HCT116 (cell line): ENCODE measurements at regions not wholly inside any gene's neighbourhood (a gene's known extent, or its start where the extent isn't known, plus 50 kb on each side); places are given as distances from the start of the nearest gene placed in this dataset.
A peak's percentile ranks its signal among the peaks of the same experiment; 100 is the strongest.

Source experiments
- ATAC-seq: fragments of 200-7000 bp; cut with Tn5 transposase; 2 replicates; pipeline ENCODE4 v1.9.1; 2020; ENCODE audit warnings: mild to moderate bottlenecking, moderate library complexity
- BruUV-seq: library from RNA; stranded (reverse); fragments of 400-500 nt; replicated peaks from 2 replicates; lab custom pipeline; 2021; lab: Mats Ljungman, UMichigan
- CTCF ChIA-PET: fragments of 300-600 bp; sonication (Branson Sonifier 250); formaldehyde crosslinking; loops from one replicate; lab custom pipeline; 2021; ENCODE audit warnings: antibody characterized with exemption; lab: Charles Lee
- POLR2A ChIA-PET: fragments of 300-600, 350-600 bp; sonication (Branson Sonifier 250); formaldehyde crosslinking; loops from one replicate; lab custom pipeline; 2021; ENCODE audit warnings: antibody characterized with exemption; lab: Charles Lee
- RAD21 ChIA-PET, 2 experiments: fragments of 300-600 bp; sonication (Branson Sonifier 250); formaldehyde crosslinking; loops; one replicate each; lab custom pipeline; 2023; ENCODE audit warnings: low total read pairs in 2 of 2; ENCODE audit not compliant: uncharacterized antibody in 2 of 2, unreplicated experiment in 2 of 2, low non-redundant PET in 1 of 2; lab: Charles Lee
- DNase-seq: peaks from one replicate; pipeline ENCODE4 v3.0.0-alpha.2; 2010; ENCODE audit warnings: low read depth, low spot score
- H2AFZ ChIP-seq: fragments of 200-600 bp; shearing (Covaris generic), sonication (generic); 2 replicates; pipeline ENCODE4 v1.6.1; 2017; ENCODE audit warnings: low read depth, mixed run types, mixed read lengths, antibody characterized with exemption, low read length; ENCODE audit not compliant: poor library complexity, severe bottlenecking
- H3K27ac ChIP-seq: 2 replicates; pipeline ENCODE4 v1.5.1; 2012; ENCODE audit warnings: low read depth, low read length
- H3K27me3 ChIP-seq: fragments of 200-600 bp; sonication (generic); 2 replicates; pipeline ENCODE4 v1.6.1; 2016; ENCODE audit warnings: mixed run types, low read length, mixed read lengths; ENCODE audit not compliant: insufficient read depth
- H3K36me3 ChIP-seq, 2 experiments: fragments of 200-500 bp in 1 of 2; fragments of 200-600 bp in 1 of 2; sonication (Bioruptor generic) in 1 of 2; sonication (generic) in 1 of 2; 2 replicates each; pipeline versions ENCODE4 v1.5.1 to v1.6.1; 2014 to 2016; ENCODE audit warnings: low read length in 2 of 2, inconsistent platforms in 1 of 2, mixed read lengths in 1 of 2, mixed run types in 1 of 2; ENCODE audit not compliant: insufficient read depth in 2 of 2, control insufficient read depth in 1 of 2
- H3K4me1 ChIP-seq, 2 experiments: fragments of 200-600 bp in 1 of 2; sonication (generic) in 1 of 2; 2 replicates each; pipeline versions ENCODE4 v1.5.1 to v1.6.1; 2012 to 2017; ENCODE audit warnings: low read length in 2 of 2, inconsistent platforms in 1 of 2, mild to moderate bottlenecking in 1 of 2, mixed read lengths in 1 of 2, mixed run types in 1 of 2, moderate library complexity in 1 of 2; ENCODE audit not compliant: insufficient read depth in 2 of 2, control insufficient read depth in 1 of 2
- H3K4me2 ChIP-seq: fragments of 200-600 bp; sonication (generic); 2 replicates; pipeline ENCODE4 v1.6.1; 2017; ENCODE audit warnings: mixed run types, low read length, mixed read lengths
- H3K4me3 ChIP-seq, 2 experiments: fragments of 200-600 bp in 1 of 2; sonication (generic) in 1 of 2; replicated peaks in 1 of 2; 2 replicates each; pipeline ENCODE4 v1.5.1; 2011 to 2016; ENCODE audit warnings: low read length in 2 of 2, control low read depth in 1 of 2, low read depth in 1 of 2, mild to moderate bottlenecking in 1 of 2, mixed read lengths in 1 of 2, mixed run types in 1 of 2
- H3K79me2 ChIP-seq: fragments of 200-600 bp; sonication (generic); 2 replicates; pipeline ENCODE4 v1.6.1; 2017; ENCODE audit warnings: mild to moderate bottlenecking, mixed run types, low read length, moderate library complexity, mixed read lengths; ENCODE audit not compliant: insufficient read depth
- H3K9ac ChIP-seq: fragments of 200-600 bp; sonication (generic); 2 replicates; pipeline ENCODE4 v1.6.1; 2016; ENCODE audit warnings: low read length, mixed read lengths
- H3K9me2 ChIP-seq: fragments of 200-600 bp; sonication (generic), shearing (Covaris generic); 2 replicates; pipeline ENCODE4 v1.6.1; 2017; ENCODE audit warnings: mixed run types, mild to moderate bottlenecking, moderate library complexity; ENCODE audit not compliant: insufficient read depth
- H3K9me3 ChIP-seq, 2 experiments: fragments of 200-500 bp in 1 of 2; fragments of 200-600 bp in 1 of 2; sonication (Bioruptor generic) in 1 of 2; sonication (generic) in 1 of 2; 2 replicates each; pipeline ENCODE4 v1.6.1; 2014 to 2017; ENCODE audit warnings: low read length in 2 of 2, mixed read lengths in 2 of 2, inconsistent platforms in 1 of 2, low read depth in 1 of 2, mild to moderate bottlenecking in 1 of 2, mixed run types in 1 of 2, moderate library complexity in 1 of 2; ENCODE audit not compliant: control insufficient read depth in 1 of 2, insufficient read depth in 1 of 2
- H4K20me1 ChIP-seq: fragments of 200-600 bp; sonication (generic), shearing (Covaris generic); 2 replicates; pipeline ENCODE4 v1.6.1; 2017; ENCODE audit warnings: mixed run types, mild to moderate bottlenecking, moderate library complexity; ENCODE audit not compliant: insufficient read depth
- ATF3 ChIP-seq: IDR thresholded peaks from 2 replicates; pipeline ENCODE4 v1.6.1; 2012
- CBX3 ChIP-seq: IDR thresholded peaks from 2 replicates; pipeline ENCODE4 v1.6.1; 2012; ENCODE audit warnings: low read depth
- EZH2phosphoT487 ChIP-seq: fragments of 200-600 bp; IDR thresholded peaks from 2 replicates; pipeline ENCODE4 v1.6.1; 2018; ENCODE audit warnings: antibody characterized with exemption, borderline replicate concordance
- MAX ChIP-seq: IDR thresholded peaks from 2 replicates; pipeline ENCODE4 v1.6.1; 2012
- REST ChIP-seq: IDR thresholded peaks from 2 replicates; pipeline ENCODE4 v1.6.1; 2012; ENCODE audit warnings: low read depth
- SP1 ChIP-seq: IDR thresholded peaks from 2 replicates; pipeline ENCODE4 v1.6.1; 2012; ENCODE audit warnings: low read depth
- ZFX ChIP-seq: fragments of 450-650 bp; IDR thresholded peaks from 2 replicates; pipeline ENCODE4 v1.6.1; 2017
- intact Hi-C: fragments of 100-400 bp; cut with micrococcal nuclease; formaldehyde crosslinking; loops from 2 replicates; pipeline ENCODE4 v1.10.0; 2022

GRCh38 chr10:123613346-123613850 lies 52.8 kb upstream of the GPR26 start (continued):
- no peak for TF ChIP-seq REST
- no peak for TF ChIP-seq ATF3
- TF ChIP-seq EZH2phosphoT487 = no peak
- no peak for TF ChIP-seq MAX
- no peak for TF ChIP-seq ZFX

GRCh38 chr10:123614888-123615287 lies 51.3 kb upstream of the GPR26 start:
- DNase-seq (peak; percentile 16), ATAC-seq (peak; percentile 69)
- H2AFZ ChIP-seq = no peak overlapping the region
- ChIA-PET RAD21 (no interaction called here), CTCF (no interaction called here), POLR2A (no interaction called here)
- no peaks in the 10 kb centered on the region for H3K79me2 ChIP-seq
- no peaks in the 10 kb centered on the region for H3K36me3 ChIP-seq
- no TSS peak for BruUV-seq
- no peak overlapping the region for H3K9ac ChIP-seq
- TF ChIP-seq SP1 (no peak), CBX3 (peak; percentile 29; the same call in 1 of the 2 replicates), MAX (no peak)
- no peaks in the 10 kb centered on the region for H3K9me2 ChIP-seq
- H3K4me1 ChIP-seq = no peaks in the 10 kb centered on the region
- H3K27ac ChIP-seq = no peak overlapping the region
- H3K27me3 ChIP-seq = peaks cover 56% of the 10 kb centered on the region
- no peak overlapping the region for H3K4me3 ChIP-seq
- no peak overlapping the region for H3K4me2 ChIP-seq
- intact Hi-C loops = no loop called here
- no peaks in the 10 kb centered on the region for H3K9me3 ChIP-seq
- H4K20me1 ChIP-seq = no peaks in the 10 kb centered on the region
